Transverse colon (tissue), 4 donors: ENCODE measurements at regions not wholly inside any gene's neighbourhood (a gene's known extent, or its start where the extent isn't known, plus 50 kb on each side); places are given as distances from the start of the nearest gene placed in this dataset.

Experiments
- DNase-seq: peaks from one replicate; pipeline ENCODE4 v3.0.0-alpha.2; 2019
- H3K27ac ChIP-seq, 4 donors: fragments of 200-600 bp; sonication (generic); 2 replicates each; pipeline ENCODE4 v1.5.1; 2016 to 2018; ENCODE audit warnings: inconsistent platforms in 4 of 4
- H3K27me3 ChIP-seq: fragments of 200-600 bp; sonication (generic); 2 replicates; pipeline ENCODE4 v1.5.1; 2017; ENCODE audit warnings: inconsistent platforms
- H3K36me3 ChIP-seq, 4 donors: fragments of 200-600 bp; sonication (generic); 2 replicates each; pipeline ENCODE4 v1.5.1; 2017 to 2019; ENCODE audit warnings: inconsistent platforms in 4 of 4
- H3K4me1 ChIP-seq, 4 donors: fragments of 200-600 bp; sonication (generic); 2 replicates each; pipeline ENCODE4 v1.5.1; 2017 to 2020; ENCODE audit warnings: inconsistent platforms in 4 of 4
- H3K4me3 ChIP-seq, 4 donors: fragments of 200-600 bp; sonication (generic); 1 replicate in 1 of 4; 2 replicates in 3 of 4; pipeline versions ENCODE4 v1.5.1 to v1.6.1; 2017 to 2019; ENCODE audit warnings: inconsistent platforms in 4 of 4
- H3K9me3 ChIP-seq, 2 donors: fragments of 200-600 bp; sonication (generic); 2 replicates each; pipeline ENCODE4 v1.5.1; 2017 to 2019; ENCODE audit warnings: inconsistent platforms in 2 of 2
- EP300 ChIP-seq: sonication (generic); formaldehyde crosslinking; IDR thresholded peaks from one replicate; pipeline ENCODE4 v1.6.1; 2017; ENCODE audit warnings: antibody characterized with exemption, low read depth
- POLR2A ChIP-seq: fragments of 450-650 bp; IDR thresholded peaks from one replicate; pipeline ENCODE4 v1.6.1; 2016; ENCODE audit warnings: antibody characterized with exemption, mild to moderate bottlenecking, moderate library complexity
- POLR2AphosphoS5 ChIP-seq, 3 donors: sonication (generic); formaldehyde crosslinking; IDR thresholded peaks; one replicate each; pipeline ENCODE4 v1.6.1; 2016; ENCODE audit warnings: antibody characterized with exemption in 3 of 3
- WGBS, 2 donors: methylation state at CpG; one replicate each; pipeline ENCODE4 v1.1.5; 2018; ENCODE audit warnings: low coverage in 1 of 2; 5-methylcytosine and 5-hydroxymethylcytosine counted together
- in situ Hi-C, 4 donors: fragments of 200-750 bp; cut with MboI; loops; one replicate each; pipeline versions ENCODE4 v1.15.0 to v1.15.1; 2017; ENCODE audit warnings: low sequenced_read_pairs in 3 of 4, low pct_ligation_motif_present in 1 of 4, low pct_unique_long_range_greater_than_20kb in 1 of 4
- intact Hi-C: fragments of 100-400 bp; cut with DNase I; formaldehyde crosslinking; loops from one replicate; pipeline ENCODE4 v1.15.1; 2023; ENCODE audit warnings: low total_unique reads
- TF ChIP-seq, protein P1 (sequence below), 5 experiments: fragments of 200-600 bp in 3 of 5; fragments of 450-650 bp in 2 of 5; sonication (generic) in 3 of 5; IDR thresholded peaks; 1 replicate in 2 of 5; 2 replicates in 3 of 5; pipeline ENCODE4 v1.5.1; 2016 to 2017; ENCODE audit warnings: antibody characterized with exemption in 5 of 5, inconsistent platforms in 3 of 5, mild to moderate bottlenecking in 2 of 5, moderate library complexity in 1 of 5

- intact Hi-C loops, result no loop called here
- TF ChIP-seq, protein P1, sequence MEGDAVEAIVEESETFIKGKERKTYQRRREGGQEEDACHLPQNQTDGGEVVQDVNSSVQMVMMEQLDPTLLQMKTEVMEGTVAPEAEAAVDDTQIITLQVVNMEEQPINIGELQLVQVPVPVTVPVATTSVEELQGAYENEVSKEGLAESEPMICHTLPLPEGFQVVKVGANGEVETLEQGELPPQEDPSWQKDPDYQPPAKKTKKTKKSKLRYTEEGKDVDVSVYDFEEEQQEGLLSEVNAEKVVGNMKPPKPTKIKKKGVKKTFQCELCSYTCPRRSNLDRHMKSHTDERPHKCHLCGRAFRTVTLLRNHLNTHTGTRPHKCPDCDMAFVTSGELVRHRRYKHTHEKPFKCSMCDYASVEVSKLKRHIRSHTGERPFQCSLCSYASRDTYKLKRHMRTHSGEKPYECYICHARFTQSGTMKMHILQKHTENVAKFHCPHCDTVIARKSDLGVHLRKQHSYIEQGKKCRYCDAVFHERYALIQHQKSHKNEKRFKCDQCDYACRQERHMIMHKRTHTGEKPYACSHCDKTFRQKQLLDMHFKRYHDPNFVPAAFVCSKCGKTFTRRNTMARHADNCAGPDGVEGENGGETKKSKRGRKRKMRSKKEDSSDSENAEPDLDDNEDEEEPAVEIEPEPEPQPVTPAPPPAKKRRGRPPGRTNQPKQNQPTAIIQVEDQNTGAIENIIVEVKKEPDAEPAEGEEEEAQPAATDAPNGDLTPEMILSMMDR (IDR thresholded peaks at IDR 0.05), result no peak
- TF ChIP-seq POLR2A (no peak), POLR2AphosphoS5 (IDR thresholded peaks at IDR 0.05) (no peak)
- 83 to 88% methylated on average over 4 to 5 of the region's 5 CpGs for WGBS, 2 donors
Observed at GRCh38 chr10:29099415-29099814, 189.5 kb upstream of the LYZL1 start.

GRCh38 chr10:29100505-29100904 lies 188.4 kb upstream of the LYZL1 start:
- no peak overlapping the region for H3K27ac ChIP-seq
- intact Hi-C loops, result no loop called here

More at GRCh38 chr10:29099415-29099814, 189.5 kb upstream of the LYZL1 start:
- Histone ChIP-seq H3K27me3 (no peaks in the 10 kb centered on the region), H3K27ac (no peak overlapping the region), H3K4me1 (peaks cover 0 to 2% (median under 1%) of the 10 kb centered on the region in 4 donors), H3K36me3 (no peaks in the 10 kb centered on the region), H3K9me3 (no peaks in the 10 kb centered on the region), H3K4me3 (no peak overlapping the region)
- no peak for DNase-seq
- in situ Hi-C loops, result no loop called here

DNA sequence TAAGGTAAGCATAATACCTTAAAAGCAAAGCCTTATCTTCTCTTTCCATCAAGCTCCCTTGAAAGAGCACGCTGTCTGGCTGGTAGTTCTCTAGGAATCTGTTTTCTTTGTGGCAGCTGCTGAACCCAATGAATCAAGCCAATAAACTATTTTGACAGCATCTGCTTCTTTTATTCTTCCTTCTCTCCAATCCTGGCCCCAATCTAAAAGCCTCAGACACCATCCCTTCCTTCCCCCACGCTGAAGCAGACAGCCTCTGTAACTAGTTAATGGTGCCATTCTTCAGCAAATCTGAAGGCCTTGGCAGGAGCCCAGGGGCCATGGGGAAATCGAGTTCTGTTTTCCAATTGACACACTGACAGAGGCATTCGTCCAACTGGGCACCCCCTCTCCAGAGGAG lies 186.6 kb upstream of the LYZL1 start:
- no peak for DNase-seq
- Histone ChIP-seq H3K27ac (no peak overlapping the region), H3K4me3 (no peak overlapping the region), H3K4me1 (peaks cover 0 to 13% (median 3%) of the 10 kb centered on the region in 4 donors), H3K27me3 (no peaks in the 10 kb centered on the region), H3K36me3 (no peaks in the 10 kb centered on the region), H3K9me3 (no peaks in the 10 kb centered on the region)
- TF ChIP-seq EP300 (no peak), POLR2A (no peak), POLR2AphosphoS5 (IDR thresholded peaks at IDR 0.05) (no peak)
- TF ChIP-seq, protein P1 (IDR thresholded peaks at IDR 0.05), result no peak
- in situ Hi-C loops (no loop called here), intact Hi-C loops (no loop called here)
- WGBS, 2 donors, result 47% methylated on average over 4 of the region's 4 CpGs; no CpG with 5 or more reads in 1 of the 2 donors

More at GRCh38 chr10:29100505-29100904, 188.4 kb upstream of the LYZL1 start:
- Histone ChIP-seq H3K9me3 (no peaks in the 10 kb centered on the region), H3K36me3 (no peaks in the 10 kb centered on the region), H3K4me3 (no peak overlapping the region), H3K4me1 (peaks cover 0 to 12% (median 3%) of the 10 kb centered on the region in 4 donors), H3K27me3 (no peaks in the 10 kb centered on the region)
- in situ Hi-C loops, result no loop called here
- WGBS, 2 donors, result 77 to 83% methylated on average over 2 to 4 of the region's 4 CpGs
- TF ChIP-seq POLR2AphosphoS5 (IDR thresholded peaks at IDR 0.05) (no peak), POLR2A (no peak), EP300 (no peak)
- TF ChIP-seq, protein P1 (IDR thresholded peaks at IDR 0.05), result no peak
- DNase-seq, result no peak

- no peaks in the 10 kb centered on the region for H3K36me3 ChIP-seq
- no peak for TF ChIP-seq EP300
- no peak for TF ChIP-seq POLR2A
- no peak for DNase-seq
- H3K27me3 ChIP-seq, result no peaks in the 10 kb centered on the region
- in situ Hi-C loops, result no loop called here
- H3K4me1 ChIP-seq, result peaks cover 0 to 13% (median 3%) of the 10 kb centered on the region in 4 donors
- no peaks in the 10 kb centered on the region for H3K9me3 ChIP-seq
- H3K4me3 ChIP-seq, result no peak overlapping the region
- intact Hi-C loops, result no loop called here
- 80 to 83% methylated on average over 1 to 3 of the region's 3 CpGs for WGBS, 2 donors
- H3K27ac ChIP-seq, result no peak overlapping the region
Observed at GRCh38 chr10:29102636-29103035, 186.2 kb upstream of the LYZL1 start.

DNA sequence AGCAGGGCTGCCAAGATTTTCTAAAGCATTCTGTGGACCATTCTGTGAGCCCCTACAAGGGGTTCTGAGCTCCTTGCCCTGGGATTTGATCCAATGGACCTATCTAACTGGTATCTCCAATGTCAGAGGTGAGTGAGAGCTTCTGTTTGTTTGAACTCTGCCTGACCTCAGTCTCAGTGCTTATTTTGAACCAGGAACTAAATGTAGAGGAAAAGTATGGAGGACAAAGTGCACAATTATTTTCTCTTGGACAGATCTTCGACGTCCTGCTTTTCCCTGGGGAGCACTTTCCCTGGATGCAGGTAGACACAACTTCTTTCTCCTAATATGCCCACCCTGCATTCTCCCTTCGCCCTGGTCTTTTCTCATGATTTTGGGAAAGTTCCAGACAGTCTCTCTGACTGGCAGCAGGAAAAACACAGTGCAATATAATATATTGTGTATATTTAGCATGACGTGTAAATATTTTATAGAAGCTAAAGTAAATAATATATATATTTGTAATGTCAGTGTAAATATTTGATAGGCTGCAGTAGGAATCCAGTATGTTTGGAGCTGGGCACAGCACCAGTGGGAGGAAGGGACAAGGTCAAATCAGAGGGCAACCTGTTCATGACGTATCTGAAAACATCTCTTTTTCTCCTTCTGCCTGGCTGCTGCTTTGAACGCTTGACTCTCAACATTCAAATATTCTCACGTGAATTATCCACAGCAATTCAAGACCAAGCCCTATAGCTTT lies 184.0 kb upstream of the LYZL1 start:
- 39 to 42% methylated on average over 7 of the region's 7 CpGs for WGBS, 2 donors
- TF ChIP-seq, protein P1 (IDR thresholded peaks at IDR 0.05), result no peak
- peak in 1 of 3 donors; percentile 10 for TF ChIP-seq POLR2AphosphoS5 (IDR thresholded peaks at IDR 0.05)
- in situ Hi-C loops, result no loop called here
- Histone ChIP-seq H3K9me3 (no peaks in the 10 kb centered on the region), H3K36me3 (no peaks in the 10 kb centered on the region), H3K4me1 (peaks cover 0 to 13% (median 3%) of the 10 kb centered on the region in 4 donors), H3K27ac (peak overlapping the region in 2 of 4 donors; percentile 30 to 54), H3K4me3 (no peak overlapping the region), H3K27me3 (no peaks in the 10 kb centered on the region)
- DNase-seq, result peak; percentile 23
- intact Hi-C loops, result no loop called here
